ENCODE measurements at regions not wholly inside any gene's neighbourhood (a gene's known extent, or its start where the extent isn't known, plus 50 kb on each side); places are given as distances from the start of the nearest gene placed in this dataset.
"Not testable (repeated sequence)": the region's sequence is repeated elsewhere in the genome, so short reads cannot be mapped to it uniquely, and the experiment has no call there.

DNA sequence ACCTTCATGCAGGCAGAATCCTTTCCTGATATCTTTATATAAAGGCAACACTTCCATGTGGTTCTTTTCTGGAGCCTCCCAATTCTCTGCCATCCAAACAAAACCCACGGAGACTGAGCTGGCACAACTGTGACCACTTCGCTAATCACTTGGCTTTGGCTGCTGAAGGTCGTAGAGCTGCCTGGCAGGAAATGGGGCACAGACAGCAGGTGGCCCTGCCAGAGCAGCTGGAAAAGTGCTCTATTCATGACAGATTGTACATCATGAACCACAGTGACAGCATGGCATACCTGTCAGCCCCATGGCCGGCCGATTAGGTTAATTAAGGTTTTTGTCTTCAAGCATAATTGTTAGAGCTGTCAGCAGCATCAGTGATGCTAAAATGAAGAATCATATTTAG is 141.9 kb upstream of the ANKRD55 start:
- DNase-seq: no peak

DNA sequence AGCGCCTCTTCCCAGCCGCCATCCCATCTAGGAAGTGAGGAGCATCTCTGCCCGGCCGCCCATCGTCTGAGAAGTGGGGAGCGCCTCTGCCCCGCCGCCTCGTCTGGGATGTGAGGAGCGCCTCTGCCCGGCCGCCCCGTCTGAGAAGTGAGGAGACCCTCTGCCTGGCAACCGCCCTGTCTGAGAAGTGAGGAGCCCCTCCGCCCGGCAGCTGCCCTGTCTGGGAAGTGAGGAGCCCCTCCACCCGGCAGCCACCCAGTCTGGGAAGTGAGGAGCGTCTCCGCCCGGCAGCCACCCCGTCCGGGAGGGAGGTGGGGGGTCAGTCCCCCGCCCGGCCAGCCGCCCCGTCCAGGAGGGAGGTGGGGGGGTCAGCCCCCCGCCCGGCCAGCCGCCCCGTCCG is 139.4 kb upstream of the ANKRD55 start:
- not testable (repeated sequence) for DNase-seq

DNA sequence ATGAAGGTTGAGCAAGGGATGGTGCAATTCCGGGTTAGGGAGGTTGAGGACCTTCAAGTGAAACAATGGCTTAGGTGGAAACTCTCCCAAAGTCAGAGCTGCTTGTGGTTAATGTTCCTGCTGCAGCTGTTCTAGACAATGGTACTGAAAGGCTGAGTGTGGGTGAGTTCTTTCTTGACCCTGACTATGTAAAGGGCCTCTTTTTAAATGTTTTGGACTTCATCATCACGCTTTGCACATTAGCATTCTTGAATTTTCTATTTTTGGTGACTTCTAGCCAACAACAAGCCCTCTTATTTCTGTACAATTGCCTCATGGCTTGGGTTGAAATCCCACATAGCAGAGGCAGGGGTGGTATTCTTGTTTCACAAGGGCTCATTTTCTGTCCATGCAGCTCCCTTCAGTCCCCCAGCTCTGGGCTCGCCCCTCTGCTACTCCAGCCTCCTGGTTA is 136.3 kb upstream of the ANKRD55 start:
- DNase-seq: no peak

- no peak for DNase-seq
Observed at GRCh38 chr5:56367748-56368147, 134.6 kb upstream of the ANKRD55 start.

- no peak for DNase-seq
Observed at GRCh38 chr5:56366986-56367385, 133.9 kb upstream of the ANKRD55 start.

GRCh38 chr5:56361398-56361797 is 128.3 kb upstream of the ANKRD55 start:
- DNase-seq: no peak

DNA sequence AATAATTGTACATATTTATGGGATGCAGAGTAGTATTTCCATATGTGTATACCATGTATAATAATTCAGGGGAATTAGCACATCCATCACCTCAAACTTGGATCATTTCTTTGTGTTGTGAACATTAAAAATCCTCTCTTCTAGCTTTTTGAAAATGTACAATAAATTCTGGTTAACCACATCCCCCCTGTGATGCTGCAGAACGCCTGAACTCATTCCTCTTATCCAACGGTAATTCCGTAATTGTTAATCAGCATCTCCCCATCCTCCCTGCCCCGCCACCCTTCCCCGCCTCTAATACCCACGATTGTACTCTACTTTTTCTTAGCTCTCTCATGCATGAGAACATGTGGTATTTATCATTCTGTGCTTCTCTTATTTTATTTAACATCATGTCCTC is 127.7 kb upstream of the ANKRD55 start:
- DNase-seq: peak; percentile 92

DNA sequence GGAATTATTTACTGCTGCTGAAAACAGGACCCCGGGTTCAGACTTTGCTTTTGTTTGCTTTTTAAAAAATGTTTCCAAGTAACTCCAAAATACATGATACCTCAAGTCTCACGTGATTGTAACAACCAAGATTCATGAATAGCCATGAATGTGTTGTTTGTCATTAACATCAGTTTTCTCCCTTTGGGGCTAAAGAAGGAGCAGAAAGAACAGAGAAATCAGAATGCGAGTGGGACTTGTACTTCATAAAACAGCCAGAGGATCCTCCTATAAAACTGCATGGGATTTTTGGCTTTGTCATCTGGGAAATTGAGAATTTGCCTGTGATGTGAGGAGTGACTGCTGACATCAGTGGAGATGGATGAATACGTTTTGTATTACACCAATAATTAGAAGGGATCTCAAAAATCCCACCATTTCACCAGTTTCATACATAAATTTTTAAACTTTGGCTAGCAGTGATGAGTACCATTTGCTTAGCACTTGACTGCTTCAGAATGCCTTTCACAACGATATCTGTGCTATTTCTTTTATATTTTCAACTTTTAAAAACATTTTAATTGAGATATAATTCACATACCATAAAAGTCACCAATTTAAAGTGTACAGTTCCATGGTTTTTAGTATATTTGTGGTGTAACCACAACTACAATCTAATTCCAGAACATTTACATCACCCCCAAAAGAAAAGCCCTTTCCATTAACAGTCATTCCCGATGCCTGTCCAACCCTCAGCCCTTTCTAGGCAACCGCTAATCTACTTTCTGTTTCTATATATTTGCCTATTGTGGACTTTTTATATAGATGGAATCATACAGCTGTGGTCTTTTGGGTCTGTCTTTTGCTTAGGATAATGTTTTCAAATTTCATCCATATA is 126.9 kb upstream of the ANKRD55 start:
- DNase-seq: peak; percentile 86

- DNase-seq: no peak
Observed at GRCh38 chr5:56358703-56359681, 125.9 kb upstream of the ANKRD55 start.

GRCh38 chr5:56358046-56358445 is 124.9 kb upstream of the ANKRD55 start:
- DNase-seq: no peak

GRCh38 chr5:56357426-56357825 is 124.3 kb upstream of the ANKRD55 start:
- DNase-seq: no peak

DNA sequence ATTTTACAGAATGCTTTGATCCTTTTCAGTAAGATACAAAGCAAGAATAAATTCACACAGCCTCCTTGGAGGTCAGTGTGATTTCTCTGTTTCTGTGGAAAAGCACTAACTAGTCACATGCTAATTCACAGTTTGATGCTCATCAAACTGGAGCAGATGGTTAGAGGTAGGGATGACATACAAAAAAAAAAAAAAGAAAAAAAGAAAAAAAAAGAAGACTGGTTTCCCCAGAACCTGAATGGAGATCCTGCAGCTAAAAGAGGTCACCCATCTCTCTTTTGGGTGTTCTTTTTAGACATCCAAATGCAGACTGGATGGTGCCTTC is 123.7 kb upstream of the ANKRD55 start:
- no peak for DNase-seq

- no peak for DNase-seq
Observed at GRCh38 chr5:56356121-56356835, 123.1 kb upstream of the ANKRD55 start.

DNA sequence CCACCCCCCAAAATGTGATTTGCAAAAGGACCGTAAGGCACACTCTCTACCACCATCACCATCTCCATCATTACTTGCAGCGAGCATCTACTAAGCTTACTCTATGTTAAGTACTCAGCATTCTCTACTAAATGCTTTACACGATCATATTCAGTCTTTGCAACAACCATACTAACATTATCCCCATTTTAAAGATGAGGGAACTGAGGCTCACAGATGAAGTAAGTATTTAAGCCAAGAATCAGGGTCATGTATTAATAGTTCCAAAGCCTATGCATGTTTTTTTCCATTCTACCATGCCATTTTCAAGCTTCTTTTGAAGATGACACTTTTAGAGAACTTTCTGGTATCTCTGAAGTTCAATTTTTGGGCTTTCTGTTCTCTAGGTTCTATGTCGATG is 121.7 kb upstream of the ANKRD55 start:
- DNase-seq: no peak

DNA sequence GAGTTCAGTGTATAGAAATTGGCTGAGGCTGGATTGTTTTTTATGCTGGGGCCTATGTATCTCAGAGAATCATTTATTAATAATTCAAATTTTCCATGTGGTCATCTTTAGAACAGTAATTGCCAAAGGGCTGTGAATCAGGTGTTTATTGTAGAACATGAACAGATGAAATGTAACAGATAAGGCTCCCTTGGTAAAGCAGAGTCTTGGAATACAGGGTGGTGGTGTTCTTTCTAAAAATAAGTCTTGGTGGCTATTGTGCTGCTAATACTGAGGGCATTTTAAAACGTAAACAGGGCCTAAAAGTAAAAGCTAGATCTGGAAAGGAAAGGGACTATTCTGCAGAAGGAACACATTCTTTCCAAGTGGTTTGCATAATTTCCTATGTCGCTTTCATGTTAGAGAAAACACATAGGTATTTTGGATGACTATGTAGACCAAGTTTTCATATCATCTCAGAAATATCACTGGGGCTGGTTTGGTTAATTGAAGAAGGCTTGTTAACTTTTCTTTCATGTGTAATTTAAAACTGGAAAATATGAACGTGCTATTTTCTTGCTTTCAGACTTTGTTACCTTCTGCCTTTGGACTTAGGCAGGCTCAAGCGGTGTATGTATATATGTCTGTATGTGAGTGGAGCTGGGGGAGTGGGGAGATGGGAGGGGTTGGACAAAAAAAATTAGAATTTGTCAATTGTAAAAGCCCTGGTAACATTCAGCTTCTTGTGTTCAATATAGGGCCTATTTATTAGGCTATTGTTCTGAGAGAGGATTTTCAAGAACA is 119.9 kb upstream of the ANKRD55 start:
- no peak for DNase-seq

DNA sequence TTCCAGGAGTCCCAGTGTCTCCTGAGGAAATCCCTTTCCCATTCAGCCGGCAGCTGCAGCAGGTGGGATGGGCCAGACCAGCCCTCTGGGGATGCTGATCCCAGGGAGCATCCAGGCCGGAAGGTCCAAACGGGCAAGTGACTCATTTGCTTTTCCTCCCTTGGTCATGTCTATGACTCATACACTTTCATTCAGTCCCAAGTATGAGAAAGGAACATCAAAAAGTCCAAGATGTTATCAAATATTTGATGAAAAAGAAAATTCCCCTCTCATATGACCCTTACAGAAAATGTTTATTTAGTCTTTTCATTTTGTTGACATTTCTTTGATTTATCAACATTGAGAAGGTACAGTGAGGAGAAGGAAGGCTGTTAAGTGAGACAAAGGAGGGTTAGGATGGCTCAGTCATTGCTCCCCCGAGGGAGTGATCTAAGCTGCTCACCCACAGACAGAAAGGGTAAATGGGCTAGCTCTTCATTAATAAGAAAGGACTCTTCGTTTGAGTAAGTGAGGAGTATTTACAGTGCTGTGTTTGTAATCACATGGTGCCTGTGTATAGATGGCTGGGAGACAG is 117.6 kb upstream of the ANKRD55 start:
- peak; percentile 72 for DNase-seq

DNA sequence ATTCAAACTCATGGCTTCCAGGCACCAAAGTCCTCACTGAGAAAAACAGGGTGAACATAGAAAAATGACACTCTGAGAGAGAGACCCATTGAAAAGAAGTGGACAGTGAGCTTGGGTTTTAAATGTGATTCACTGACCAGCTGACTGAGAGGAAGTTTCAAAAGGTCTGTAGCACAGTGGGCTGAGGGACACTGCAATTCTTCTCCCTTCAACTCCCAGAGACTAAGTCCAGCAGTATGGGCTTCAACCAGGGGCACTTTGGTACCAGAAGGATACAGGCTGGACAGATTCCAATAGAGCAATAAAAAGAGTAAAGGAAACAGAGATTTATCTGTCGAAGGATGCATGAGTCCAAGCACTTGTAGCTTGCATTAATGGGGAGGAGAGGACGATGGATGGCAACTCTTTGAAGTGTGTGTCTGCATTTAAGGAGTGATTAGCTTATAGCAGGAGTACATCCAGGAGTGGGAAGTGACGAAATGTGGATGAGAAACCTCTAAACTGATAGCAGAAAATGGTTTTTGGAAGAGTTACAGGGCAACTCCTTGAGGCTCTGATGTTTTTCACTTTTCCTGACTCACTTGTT is 117.0 kb upstream of the ANKRD55 start:
- no peak for DNase-seq

GRCh38 chr5:56349461-56349860 is 116.3 kb upstream of the ANKRD55 start:
- no peak for DNase-seq

- DNase-seq: peak; percentile 93
Observed at GRCh38 chr5:56346741-56347535, 113.8 kb upstream of the ANKRD55 start.

DNA sequence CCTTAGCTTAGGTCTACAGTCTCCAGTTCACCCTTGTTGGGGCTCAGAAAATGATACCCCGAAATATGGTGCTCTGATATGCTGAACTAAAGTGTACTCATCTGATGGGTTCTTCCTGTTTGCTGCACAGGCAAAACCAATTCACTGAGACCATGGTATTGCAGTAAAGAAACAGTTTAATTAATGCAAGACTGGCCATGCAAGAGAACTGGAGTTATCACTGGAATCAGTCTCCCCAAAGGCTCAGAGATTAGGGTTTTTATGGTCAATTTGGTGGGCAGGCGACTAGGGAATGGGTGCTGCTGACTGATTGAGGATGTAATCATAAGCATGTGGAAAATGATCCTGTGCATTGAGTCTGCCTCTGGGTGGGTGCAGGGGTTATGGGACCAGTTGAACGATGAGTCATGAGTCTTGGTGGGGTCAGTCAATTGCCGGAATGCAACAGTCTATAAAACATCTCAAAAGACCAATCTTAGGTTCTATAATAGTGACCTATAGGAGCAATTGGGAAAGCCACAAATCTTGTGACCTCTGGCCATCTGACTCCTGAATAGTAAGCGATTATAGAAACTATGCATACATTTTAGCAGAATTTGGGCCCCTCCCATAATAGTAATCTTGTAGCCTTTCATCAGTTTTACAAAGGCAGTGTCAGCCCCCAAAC is 113.0 kb upstream of the ANKRD55 start:
- DNase-seq: no peak
